LNCAP (cell line): ENCODE measurements at regions not wholly inside any gene's neighbourhood (a gene's known extent, or its start where the extent isn't known, plus 50 kb on each side); places are given as distances from the start of the nearest gene placed in this dataset.

Experiments used
- CTCF ChIP-seq: fragments of 450-650 bp; IDR thresholded peaks from 2 replicates; pipeline ENCODE4 v1.5.1; 2017; ENCODE audit warnings: mild to moderate bottlenecking

GRCh38 chr2:129458436-129458835, 521.0 kb upstream of the RAB6C start:
- no peak for TF ChIP-seq CTCF

GRCh38 chr2:129459200-129459876, 520.1 kb upstream of the RAB6C start:
- no peak for TF ChIP-seq CTCF

- TF ChIP-seq CTCF: no peak
Observed at GRCh38 chr2:129459881-129460280, 519.6 kb upstream of the RAB6C start.

GRCh38 chr2:129460299-129461198, 518.9 kb upstream of the RAB6C start:
- no peak for TF ChIP-seq CTCF

GRCh38 chr2:129462349-129462748, 517.1 kb upstream of the RAB6C start:
- no peak for TF ChIP-seq CTCF

GRCh38 chr2:129462967-129463366, 516.5 kb upstream of the RAB6C start:
- no peak for TF ChIP-seq CTCF

GRCh38 chr2:129464036-129464435, 515.4 kb upstream of the RAB6C start:
- TF ChIP-seq CTCF: no peak
